Adrenal gland (tissue), 9 donors: ENCODE measurements at regions not wholly inside any gene's neighbourhood (a gene's known extent, or its start where the extent isn't known, plus 50 kb on each side); places are given as distances from the start of the nearest gene placed in this dataset.
"Not testable (repeated sequence)": the region's sequence is repeated elsewhere in the genome, so short reads cannot be mapped to it uniquely, and the experiment has no call there.

Experiments
- DNase-seq, 7 donors: peaks; one replicate each; pipeline ENCODE4 v3.0.0-alpha.2; 2019 to 2020
- H3K27ac ChIP-seq, 5 donors: fragments of 200-600 bp; sonication (generic) in 4 of 5; 1 replicate in 3 of 5; 2 replicates in 2 of 5; pipeline versions ENCODE4 v1.5.1 to v1.8.0; 2016 to 2020; ENCODE audit warnings: mild to moderate bottlenecking in 1 of 5
- H3K27me3 ChIP-seq: fragments of 200-600 bp; 2 replicates; pipeline ENCODE4 v1.8.0; 2021
- H3K36me3 ChIP-seq, 2 donors: fragments of 200-600 bp; replicated peaks in 1 of 2; 1 replicate in 1 of 2; 2 replicates in 1 of 2; pipeline versions ENCODE4 v1.5.1 to v1.8.0; 2018 to 2022
- H3K4me1 ChIP-seq, 2 donors: fragments of 200-600 bp; replicated peaks in 1 of 2; 1 replicate in 1 of 2; 2 replicates in 1 of 2; pipeline versions ENCODE4 v1.5.1 to v1.8.0; 2018 to 2021
- H3K4me3 ChIP-seq, 4 donors: fragments of 200-600 bp; sonication (generic) in 3 of 4; one replicate each; pipeline ENCODE4 v1.5.1; 2016 to 2018
- H3K9me3 ChIP-seq, 3 donors: fragments of 200-600 bp; sonication (generic) in 1 of 3; replicated peaks in 1 of 3; 1 replicate in 2 of 3; 2 replicates in 1 of 3; pipeline versions ENCODE4 v1.5.1 to v1.8.0; 2016 to 2021
- CTCF ChIP-seq, 6 experiments: fragments of 450-650 bp in 4 of 6; fragments of 200-600 bp in 2 of 6; sonication (generic) in 1 of 6; IDR thresholded peaks; 1 replicate in 5 of 6; 2 replicates in 1 of 6; pipeline versions ENCODE4 v1.5.1 to v1.8.0; 2016 to 2021; ENCODE audit warnings: antibody characterized with exemption in 6 of 6, mild to moderate bottlenecking in 2 of 6, moderate library complexity in 1 of 6
- POLR2A ChIP-seq, 2 donors: fragments of 450-650 bp; IDR thresholded peaks; one replicate each; pipeline ENCODE4 v1.6.1; 2017; ENCODE audit warnings: antibody characterized with exemption in 2 of 2, mild to moderate bottlenecking in 2 of 2, moderate library complexity in 1 of 2
- WGBS, 4 donors: extraction: QIAGEN DNeasy Blood & Tissue Kit in 2 of 4; methylation state at CpG; one replicate each; pipeline versions ENCODE4 v1.1.5 to v1.1.7; 2013 to 2017; 5-methylcytosine and 5-hydroxymethylcytosine counted together
- intact Hi-C, 2 donors: fragments of 100-400 bp; cut with DNase I; formaldehyde crosslinking; loops; one replicate each; pipeline versions ENCODE4 v1.14.1 to v1.15.0; 2022 to 2023
- donor health status: healthy with polysubstance abuse.
- donor health status: Bipolar disorder and iron deficiency.
- donor health status: DM: yes; HTN: yes; CAD: no.
- donor health status: DM: no; HTN: no; CAD: no.
- donor health status: DM: no; HTN: no; CAD: no.

- intact Hi-C loops, result no loop called here
- TF ChIP-seq POLR2A (IDR thresholded peaks at IDR 0.05) (no peak), CTCF (IDR thresholded peaks at IDR 0.05) (no peak)
- H3K9me3 ChIP-seq, result no peaks in the 10 kb centered on the region
- no peak overlapping the region for H3K27ac ChIP-seq
- no peaks in the 10 kb centered on the region for H3K27me3 ChIP-seq
- no peaks in the 10 kb centered on the region for H3K4me1 ChIP-seq
- peak in 4 of 7 donors; percentile 19 to 28 (median 24) for DNase-seq
- 76 to 83% (median 82%) methylated on average over 4 of the region's 4 CpGs for WGBS, 4 donors
- H3K36me3 ChIP-seq, result no peaks in the 10 kb centered on the region
- no peak overlapping the region for H3K4me3 ChIP-seq
These were observed 161.6 kb upstream of the PTBP2 start for GRCh38 chr1:96559707-96560596.

GRCh38 chr1:96562094-96562493 is 159.5 kb upstream of the PTBP2 start:
- intact Hi-C loops, result no loop called here
- Histone ChIP-seq H3K4me1 (no peaks in the 10 kb centered on the region), H3K36me3 (no peaks in the 10 kb centered on the region), H3K9me3 (no peaks in the 10 kb centered on the region), H3K4me3 (no peak overlapping the region), H3K27me3 (no peaks in the 10 kb centered on the region), H3K27ac (no peak overlapping the region)
- DNase-seq, result no peak
- TF ChIP-seq POLR2A (IDR thresholded peaks at IDR 0.05) (no peak), CTCF (IDR thresholded peaks at IDR 0.05) (no peak)

GRCh38 chr1:96564401-96564800 is 157.2 kb upstream of the PTBP2 start:
- H3K27ac ChIP-seq, H3K9me3 ChIP-seq, H3K4me1 ChIP-seq, H3K27me3 ChIP-seq, H3K36me3 ChIP-seq, H3K4me3 ChIP-seq, intact Hi-C loops, DNase-seq: not testable (repeated sequence)
- 80 to 94% (median 89%) methylated on average over 3 of the region's 3 CpGs for WGBS, 4 donors

GRCh38 chr1:96565546-96565945 is 156.0 kb upstream of the PTBP2 start:
- no peak for DNase-seq
- H3K4me1 ChIP-seq, result no peaks in the 10 kb centered on the region
- H3K9me3 ChIP-seq, result no peaks in the 10 kb centered on the region
- no peak for TF ChIP-seq CTCF (IDR thresholded peaks at IDR 0.05)
- TF ChIP-seq POLR2A (IDR thresholded peaks at IDR 0.05), result no peak
- intact Hi-C loops, result no loop called here
- H3K4me3 ChIP-seq, result no peak overlapping the region
- no peaks in the 10 kb centered on the region for H3K27me3 ChIP-seq
- WGBS, 4 donors, result 67 to 87% (median 81%) methylated on average over 1 of the region's 1 CpG
- no peak overlapping the region for H3K27ac ChIP-seq
- no peaks in the 10 kb centered on the region for H3K36me3 ChIP-seq

GRCh38 chr1:96568639-96569038 is 152.9 kb upstream of the PTBP2 start:
- Histone ChIP-seq H3K9me3 (no peaks in the 10 kb centered on the region), H3K4me1 (no peaks in the 10 kb centered on the region), H3K36me3 (no peaks in the 10 kb centered on the region), H3K27ac (no peak overlapping the region), H3K27me3 (no peaks in the 10 kb centered on the region), H3K4me3 (no peak overlapping the region)
- intact Hi-C loops, result no loop called here
- no peak for TF ChIP-seq POLR2A (IDR thresholded peaks at IDR 0.05)
- no peak for TF ChIP-seq CTCF (IDR thresholded peaks at IDR 0.05)
- no peak for DNase-seq
- WGBS, 4 donors, result 66 to 82% (median 72%) methylated on average over 3 of the region's 3 CpGs
